ENCODE measurements at regions not wholly inside any gene's neighbourhood (a gene's known extent, or its start where the extent isn't known, plus 50 kb on each side); places are given as distances from the start of the nearest gene placed in this dataset.

DNA sequence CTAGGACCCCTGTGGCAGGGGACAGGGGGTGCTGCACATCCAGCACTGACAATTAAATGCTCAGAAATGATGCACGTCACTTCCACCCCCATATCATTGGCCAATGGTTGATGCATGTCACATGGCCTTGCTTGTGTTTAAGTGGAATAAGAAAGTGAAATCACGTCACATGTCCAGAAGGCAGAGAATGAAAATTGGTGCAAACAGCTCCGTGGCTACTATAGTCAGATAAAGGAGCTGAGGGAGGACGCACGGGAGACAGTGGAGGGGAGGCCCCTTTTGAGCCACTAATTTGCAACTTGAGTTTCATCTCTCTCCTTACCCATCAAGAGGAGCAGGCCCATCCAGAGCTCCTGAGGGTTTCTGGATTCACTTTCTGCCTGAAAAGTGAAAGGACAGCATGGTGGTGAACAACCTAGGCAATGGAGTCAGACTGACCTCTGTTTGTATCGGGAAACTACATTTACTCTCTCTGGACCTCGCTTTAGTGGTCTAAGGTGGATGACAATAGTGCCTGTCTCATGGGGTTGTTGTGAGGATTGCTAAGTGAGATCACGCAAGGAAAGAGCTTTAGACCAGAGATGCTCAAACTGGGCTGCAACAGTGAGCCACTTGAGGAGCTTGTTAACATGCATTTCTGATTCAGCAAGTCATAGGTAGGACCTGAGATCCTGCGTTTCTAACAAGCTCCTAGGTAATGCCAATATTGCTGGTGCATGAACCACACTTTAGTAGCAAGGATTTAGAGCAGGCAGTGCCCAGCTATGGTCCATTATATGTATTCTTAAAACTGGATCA, 133.9 kb upstream of the ADRA1B start:
- 84 to 91% methylated on average over 9 of the region's 9 CpGs for WGBS, 2 donors

DNA sequence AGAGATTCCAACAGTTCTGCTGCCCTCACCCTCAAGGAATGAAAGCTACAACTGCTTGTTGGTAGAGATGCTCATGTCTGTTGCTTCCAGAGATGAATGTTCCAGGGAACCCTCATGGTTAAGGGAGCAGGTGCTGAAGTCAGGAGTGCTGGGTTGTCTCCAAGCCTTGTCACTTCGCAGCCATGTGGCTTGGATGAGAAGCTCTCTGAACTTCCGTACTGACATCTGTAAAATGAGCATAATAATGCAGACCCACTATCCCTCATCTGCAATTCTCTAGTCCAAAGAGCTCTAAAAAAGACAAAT, 133.3 kb upstream of the ADRA1B start:
- Histone ChIP-seq H3K9me3 (ENCODE audit: control insufficient read depth in 4 of 4, insufficient read depth in 3 of 4, low read length in 3 of 4) (no peaks in the 10 kb centered on the region), H3K36me3 (ENCODE audit: control insufficient read depth in 4 of 4, insufficient read depth in 4 of 4, low read length in 4 of 4) (no peaks in the 10 kb centered on the region), H3K4me1 (ENCODE audit: control insufficient read depth in 5 of 5, insufficient read depth in 5 of 5, low read length in 5 of 5) (peaks cover 0 to 16% (median 4%) of the 10 kb centered on the region in 5 donors), H3K27ac (ENCODE audit: low read depth in 1 of 2, low read length in 1 of 2) (no peak overlapping the region), H3K9ac (ENCODE audit: insufficient read depth in 1 of 2, low read length in 2 of 2) (no peak overlapping the region), H3K4me3 (no peak overlapping the region), H3K27me3 (ENCODE audit: control insufficient read depth in 3 of 3, insufficient read depth in 3 of 3, low read length in 2 of 3) (peaks cover 0 to 3% (median 0%) of the 10 kb centered on the region in 3 donors)
- DNase-seq, result no peak
- 91 to 98% methylated on average over 2 of the region's 2 CpGs for WGBS, 2 donors
- ATAC-seq (ENCODE audit: insufficient read depth, low FRiP score), result no peak
- TF ChIP-seq, protein P1, sequence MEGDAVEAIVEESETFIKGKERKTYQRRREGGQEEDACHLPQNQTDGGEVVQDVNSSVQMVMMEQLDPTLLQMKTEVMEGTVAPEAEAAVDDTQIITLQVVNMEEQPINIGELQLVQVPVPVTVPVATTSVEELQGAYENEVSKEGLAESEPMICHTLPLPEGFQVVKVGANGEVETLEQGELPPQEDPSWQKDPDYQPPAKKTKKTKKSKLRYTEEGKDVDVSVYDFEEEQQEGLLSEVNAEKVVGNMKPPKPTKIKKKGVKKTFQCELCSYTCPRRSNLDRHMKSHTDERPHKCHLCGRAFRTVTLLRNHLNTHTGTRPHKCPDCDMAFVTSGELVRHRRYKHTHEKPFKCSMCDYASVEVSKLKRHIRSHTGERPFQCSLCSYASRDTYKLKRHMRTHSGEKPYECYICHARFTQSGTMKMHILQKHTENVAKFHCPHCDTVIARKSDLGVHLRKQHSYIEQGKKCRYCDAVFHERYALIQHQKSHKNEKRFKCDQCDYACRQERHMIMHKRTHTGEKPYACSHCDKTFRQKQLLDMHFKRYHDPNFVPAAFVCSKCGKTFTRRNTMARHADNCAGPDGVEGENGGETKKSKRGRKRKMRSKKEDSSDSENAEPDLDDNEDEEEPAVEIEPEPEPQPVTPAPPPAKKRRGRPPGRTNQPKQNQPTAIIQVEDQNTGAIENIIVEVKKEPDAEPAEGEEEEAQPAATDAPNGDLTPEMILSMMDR (IDR thresholded peaks at IDR 0.05; ENCODE audit: control extremely low read depth, extremely low read depth), result no peak

More for the DNA sequence above, 133.9 kb upstream of the ADRA1B start:
- ATAC-seq (ENCODE audit: insufficient read depth, low FRiP score) (no peak), DNase-seq (no peak)
- TF ChIP-seq, protein P1 (IDR thresholded peaks at IDR 0.05; ENCODE audit: control extremely low read depth, extremely low read depth), result no peak
- H3K4me1 ChIP-seq (ENCODE audit: control insufficient read depth in 5 of 5, insufficient read depth in 5 of 5, low read length in 5 of 5), result peaks cover 0 to 11% (median 0%) of the 10 kb centered on the region in 5 donors
- H3K36me3 ChIP-seq (ENCODE audit: control insufficient read depth in 4 of 4, insufficient read depth in 4 of 4, low read length in 4 of 4), result no peaks in the 10 kb centered on the region
- H3K9ac ChIP-seq (ENCODE audit: insufficient read depth in 1 of 2, low read length in 2 of 2), result no peak overlapping the region
- no peaks in the 10 kb centered on the region for H3K9me3 ChIP-seq (ENCODE audit: control insufficient read depth in 4 of 4, insufficient read depth in 3 of 4, low read length in 3 of 4)
- H3K27ac ChIP-seq (ENCODE audit: low read depth in 1 of 2, low read length in 1 of 2), result no peak overlapping the region
- peaks cover 0 to 3% (median 0%) of the 10 kb centered on the region in 3 donors for H3K27me3 ChIP-seq (ENCODE audit: control insufficient read depth in 3 of 3, insufficient read depth in 3 of 3, low read length in 2 of 3)
- H3K4me3 ChIP-seq, result no peak overlapping the region

DNA sequence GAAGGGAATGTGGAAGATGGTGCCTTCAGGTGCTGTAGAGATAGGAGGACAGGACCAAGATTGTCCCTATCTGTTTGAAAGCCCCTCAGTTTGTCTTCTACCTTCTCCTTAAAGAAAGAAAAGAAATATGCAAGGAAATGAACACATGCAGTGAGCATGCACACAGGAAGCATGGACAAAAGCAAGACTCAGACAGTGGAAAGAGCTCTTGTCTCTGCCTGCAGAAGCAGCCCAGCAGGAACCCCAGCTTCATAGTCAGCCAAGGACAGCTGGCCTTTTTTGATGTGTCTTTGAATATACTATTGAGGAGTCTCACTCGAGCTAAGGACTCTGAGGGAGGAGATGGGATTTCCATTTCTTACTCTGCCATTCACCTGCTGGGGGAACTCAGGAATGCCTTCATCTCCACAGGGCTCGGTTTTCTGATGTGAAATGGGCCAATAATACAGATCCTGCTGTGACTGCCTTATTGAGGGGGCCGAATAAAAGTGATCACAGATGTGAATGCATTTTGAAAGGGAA, 132.5 kb upstream of the ADRA1B start:
- H3K9me3 ChIP-seq (ENCODE audit: control insufficient read depth in 4 of 4, insufficient read depth in 3 of 4, low read length in 3 of 4), result no peaks in the 10 kb centered on the region
- peaks cover 0 to 17% (median 6%) of the 10 kb centered on the region in 5 donors for H3K4me1 ChIP-seq (ENCODE audit: control insufficient read depth in 5 of 5, insufficient read depth in 5 of 5, low read length in 5 of 5)
- no peak for DNase-seq
- TF ChIP-seq, protein P1 (IDR thresholded peaks at IDR 0.05; ENCODE audit: control extremely low read depth, extremely low read depth), result no peak
- no peak overlapping the region for H3K4me3 ChIP-seq
- H3K36me3 ChIP-seq (ENCODE audit: control insufficient read depth in 4 of 4, insufficient read depth in 4 of 4, low read length in 4 of 4), result no peaks in the 10 kb centered on the region
- no peak overlapping the region for H3K27ac ChIP-seq (ENCODE audit: low read depth in 1 of 2, low read length in 1 of 2)
- no peak for ATAC-seq (ENCODE audit: insufficient read depth, low FRiP score)
- 78 to 88% methylated on average over 3 of the region's 3 CpGs for WGBS, 2 donors
- H3K27me3 ChIP-seq (ENCODE audit: control insufficient read depth in 3 of 3, insufficient read depth in 3 of 3, low read length in 2 of 3), result peaks cover 0 to 3% (median 0%) of the 10 kb centered on the region in 3 donors
- H3K9ac ChIP-seq (ENCODE audit: insufficient read depth in 1 of 2, low read length in 2 of 2), result no peak overlapping the region
